ENCODE measurements at regions not wholly inside any gene's neighbourhood (a gene's known extent, or its start where the extent isn't known, plus 50 kb on each side); places are given as distances from the start of the nearest gene placed in this dataset.

DNA sequence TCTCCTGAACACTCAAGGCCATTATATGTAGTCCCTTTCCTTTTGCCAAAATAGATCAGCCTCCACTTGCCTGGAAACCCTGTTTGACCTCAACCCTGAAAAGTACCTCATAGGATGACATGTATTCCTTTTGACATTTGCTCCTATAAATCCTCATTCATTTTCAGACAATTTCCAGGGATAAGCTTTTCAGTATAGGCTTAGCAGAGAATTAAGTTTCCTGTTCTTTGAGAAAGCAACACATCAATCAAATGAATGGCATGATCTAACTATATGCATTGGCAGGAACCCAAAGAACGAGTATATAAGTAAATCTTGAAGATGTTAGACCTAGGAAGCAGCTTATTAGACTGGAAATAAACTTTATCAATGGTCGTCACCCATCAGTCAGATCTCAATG, 483.0 kb downstream of the CCDC85A start:
- no peak for TF ChIP-seq JUND (IDR thresholded peaks at IDR 0.05; ENCODE audit: low read depth)
- DNase-seq (ENCODE audit: low read depth in 1 of 2, low spot score in 1 of 2) = no peak
- in situ Hi-C loops (cut with HindIII; ENCODE audit: low pct_unique_long_range_greater_than_20kb, low sequenced_read_pairs) = no loop called here

DNA sequence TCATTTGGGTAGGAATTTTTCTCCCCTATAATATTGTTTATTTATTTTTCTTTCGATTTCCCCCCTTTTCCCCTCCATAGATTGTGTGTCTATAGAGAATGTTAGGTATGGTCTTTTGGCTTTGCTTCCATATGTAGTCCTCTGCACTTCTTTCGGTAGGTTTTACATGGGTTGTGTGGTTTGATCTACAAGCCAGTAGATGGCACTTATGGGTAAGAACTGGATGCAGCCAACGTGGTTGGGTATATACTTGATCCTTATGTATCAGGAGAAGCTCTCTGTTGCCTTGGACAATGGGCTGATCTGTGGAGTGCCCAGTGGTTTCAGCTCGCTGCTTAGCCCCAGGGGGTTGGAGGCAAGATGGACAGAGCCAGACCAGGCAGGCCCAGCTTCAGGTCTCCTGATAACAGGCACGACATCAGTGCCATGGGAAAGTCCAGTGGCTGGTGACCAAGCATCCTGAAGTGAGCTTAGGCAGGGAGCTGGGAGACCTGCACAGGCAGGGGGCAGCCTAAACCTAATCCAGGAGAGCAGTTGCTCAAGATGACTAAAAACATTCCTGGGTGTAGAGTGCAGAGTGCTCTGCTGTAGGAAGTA, 488.3 kb downstream of the CCDC85A start:
- DNase-seq (ENCODE audit: low read depth in 1 of 2, low spot score in 1 of 2) = peak in 1 of 2 experiments; percentile 7
- TF ChIP-seq JUND (IDR thresholded peaks at IDR 0.05; ENCODE audit: low read depth) = no peak
- in situ Hi-C loops (cut with HindIII; ENCODE audit: low pct_unique_long_range_greater_than_20kb, low sequenced_read_pairs) = no loop called here

DNA sequence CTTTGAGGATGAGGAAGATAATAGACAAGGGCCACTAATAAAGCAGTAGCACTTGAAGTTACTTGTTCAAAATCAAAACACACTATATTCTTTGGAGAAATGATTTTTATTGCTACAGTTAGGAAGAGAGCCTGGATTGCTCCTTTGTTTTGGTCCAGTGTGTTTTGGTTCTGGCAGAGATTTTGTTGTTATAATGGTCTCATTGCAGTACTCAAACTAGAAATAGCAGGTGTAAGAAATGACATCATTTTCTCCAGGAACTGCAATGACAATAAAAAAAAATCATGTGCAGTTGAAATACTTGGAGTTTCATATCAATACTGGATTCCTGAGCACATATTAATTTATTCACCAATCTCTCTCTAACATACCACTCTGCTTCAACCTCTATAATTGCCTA, 490.3 kb downstream of the CCDC85A start:
- in situ Hi-C loops (cut with HindIII; ENCODE audit: low pct_unique_long_range_greater_than_20kb, low sequenced_read_pairs) = no loop called here
- no peak for TF ChIP-seq JUND (IDR thresholded peaks at IDR 0.05; ENCODE audit: low read depth)
- no peak for DNase-seq (ENCODE audit: low read depth in 1 of 2, low spot score in 1 of 2)

DNA sequence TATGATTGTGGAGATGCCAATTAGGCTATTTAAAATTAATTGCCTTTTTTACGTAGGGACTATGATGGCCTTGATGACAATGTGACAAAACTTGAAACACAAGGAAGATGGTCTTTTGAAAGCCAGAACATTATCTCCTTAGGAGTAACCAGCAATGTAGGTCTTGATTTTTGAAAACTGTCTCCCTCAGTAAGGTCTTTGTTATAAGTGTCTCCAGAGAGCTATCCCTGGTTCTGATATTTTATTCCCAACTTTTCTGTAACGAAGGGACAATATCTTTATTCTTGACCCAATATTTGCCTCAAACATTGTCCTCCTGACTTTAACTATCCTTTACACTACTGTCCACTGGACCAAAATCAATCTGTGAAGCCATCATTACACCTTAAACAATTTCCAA, 493.2 kb downstream of the CCDC85A start:
- in situ Hi-C loops (cut with HindIII; ENCODE audit: low pct_unique_long_range_greater_than_20kb, low sequenced_read_pairs) = no loop called here
- no peak for DNase-seq (ENCODE audit: low read depth in 1 of 2, low spot score in 1 of 2)
- TF ChIP-seq JUND (IDR thresholded peaks at IDR 0.05; ENCODE audit: low read depth) = no peak

DNA sequence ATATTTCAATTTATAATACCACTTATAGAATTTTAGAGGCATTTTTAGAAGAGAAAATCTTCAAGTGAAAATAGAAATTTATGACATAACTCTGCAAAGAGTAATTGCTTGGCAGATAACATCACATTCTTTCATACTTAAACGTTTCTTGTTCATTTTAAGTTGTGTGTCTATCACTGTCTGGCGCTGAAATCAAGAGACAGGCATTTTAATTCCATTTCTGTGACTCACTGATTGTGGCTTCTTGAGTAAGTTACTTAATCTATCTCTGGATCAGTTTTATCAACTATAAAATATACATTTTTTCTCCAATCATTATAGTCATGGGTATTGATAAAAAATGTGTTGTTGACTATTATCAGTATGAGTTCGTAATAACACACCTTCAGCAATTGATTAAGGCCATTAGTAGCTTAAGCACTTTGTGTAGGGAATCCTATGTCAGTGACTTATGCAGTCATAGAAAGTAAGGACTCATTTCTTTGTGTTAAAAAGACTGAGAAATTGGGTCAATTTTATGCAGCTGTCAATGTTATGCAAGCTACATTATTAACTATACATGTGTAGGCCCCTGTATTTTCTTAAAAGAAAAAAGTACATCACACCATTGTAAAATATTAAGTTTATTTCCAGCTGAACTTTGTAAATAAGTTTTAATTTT, 497.3 kb downstream of the CCDC85A start:
- TF ChIP-seq JUND (IDR thresholded peaks at IDR 0.05; ENCODE audit: low read depth) = no peak
- in situ Hi-C loops (cut with HindIII; ENCODE audit: low pct_unique_long_range_greater_than_20kb, low sequenced_read_pairs) = no loop called here
- DNase-seq (ENCODE audit: low read depth in 1 of 2, low spot score in 1 of 2) = no peak

DNA sequence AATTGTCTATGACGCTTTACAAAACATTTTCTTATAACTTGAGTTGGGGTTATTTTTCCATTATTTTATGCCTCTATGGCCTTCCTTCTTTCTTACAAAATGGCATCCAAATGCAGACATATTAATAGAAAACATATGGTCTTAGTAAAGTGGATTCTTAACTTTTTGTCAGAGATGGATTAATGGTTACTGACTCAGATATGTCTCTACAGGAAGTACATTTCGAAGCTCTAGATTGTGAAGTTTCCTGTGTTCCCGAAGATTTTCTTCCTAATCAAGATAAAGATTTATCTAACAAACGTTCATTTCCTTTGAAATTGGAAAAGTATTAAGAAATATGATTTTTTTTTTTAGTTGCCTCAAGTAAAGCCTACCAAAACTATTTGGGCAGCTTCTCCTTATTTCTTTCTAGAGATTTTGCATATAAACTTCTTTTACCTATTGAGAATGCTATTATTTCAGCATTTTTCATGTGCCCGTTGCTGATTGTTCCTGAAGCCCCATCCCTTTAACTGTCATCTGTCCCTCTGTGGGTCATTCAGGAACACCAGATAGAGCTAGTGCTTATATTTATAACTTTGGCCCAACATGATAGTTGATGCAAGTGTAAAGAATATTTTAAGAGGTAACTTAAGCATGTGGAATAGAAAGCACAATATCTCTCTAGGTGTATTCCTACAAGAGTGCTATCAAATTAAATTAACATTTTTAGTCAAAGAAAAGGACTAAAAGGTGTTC, 498.0 kb downstream of the CCDC85A start:
- DNase-seq (ENCODE audit: low read depth in 1 of 2, low spot score in 1 of 2) = no peak
- in situ Hi-C loops (cut with HindIII; ENCODE audit: low pct_unique_long_range_greater_than_20kb, low sequenced_read_pairs) = no loop called here
- TF ChIP-seq JUND (IDR thresholded peaks at IDR 0.05; ENCODE audit: low read depth) = no peak

DNA sequence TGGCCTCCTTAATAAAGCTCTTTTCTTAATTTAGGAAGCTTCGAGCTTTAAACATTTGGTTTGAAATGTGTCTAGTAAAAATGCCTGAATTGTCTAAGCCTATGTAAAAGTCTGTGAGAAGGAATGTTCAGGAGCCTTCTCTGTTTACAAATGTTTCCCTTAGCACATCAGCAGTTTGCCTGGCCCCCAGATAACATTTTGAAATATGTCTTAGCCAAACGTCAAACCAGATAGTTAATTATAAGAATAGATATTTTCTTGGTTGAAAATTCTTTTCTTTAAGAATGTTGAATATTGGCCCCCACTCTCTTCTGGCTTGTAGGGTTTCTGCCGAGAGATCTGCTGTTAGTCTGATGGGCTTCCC, 498.6 kb downstream of the CCDC85A start:
- in situ Hi-C loops (cut with HindIII; ENCODE audit: low pct_unique_long_range_greater_than_20kb, low sequenced_read_pairs) = no loop called here
- TF ChIP-seq JUND (IDR thresholded peaks at IDR 0.05; ENCODE audit: low read depth) = no peak
- no peak for DNase-seq (ENCODE audit: low read depth in 1 of 2, low spot score in 1 of 2)

DNA sequence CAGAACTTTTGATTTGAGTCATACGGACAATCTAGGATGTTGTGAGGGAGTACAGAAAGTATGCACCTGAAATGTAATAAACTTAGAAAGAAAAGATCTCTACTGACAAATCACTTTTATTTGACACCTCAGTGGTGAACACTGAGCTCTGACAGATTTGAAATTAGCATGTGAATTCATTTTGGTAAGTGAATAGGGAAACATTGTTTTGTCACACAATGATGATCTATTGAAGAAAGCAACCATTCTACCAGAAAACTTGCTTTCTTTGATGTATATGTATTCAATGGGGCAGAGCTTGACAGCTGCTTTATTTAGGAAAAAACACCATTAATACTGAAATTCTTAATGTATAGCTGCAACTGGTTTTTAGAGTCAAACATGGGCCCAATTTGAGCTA, 500.5 kb downstream of the CCDC85A start:
- in situ Hi-C loops (cut with HindIII; ENCODE audit: low pct_unique_long_range_greater_than_20kb, low sequenced_read_pairs) = no loop called here
- TF ChIP-seq JUND (IDR thresholded peaks at IDR 0.05; ENCODE audit: low read depth) = no peak
- no peak for DNase-seq (ENCODE audit: low read depth in 1 of 2, low spot score in 1 of 2)

DNA sequence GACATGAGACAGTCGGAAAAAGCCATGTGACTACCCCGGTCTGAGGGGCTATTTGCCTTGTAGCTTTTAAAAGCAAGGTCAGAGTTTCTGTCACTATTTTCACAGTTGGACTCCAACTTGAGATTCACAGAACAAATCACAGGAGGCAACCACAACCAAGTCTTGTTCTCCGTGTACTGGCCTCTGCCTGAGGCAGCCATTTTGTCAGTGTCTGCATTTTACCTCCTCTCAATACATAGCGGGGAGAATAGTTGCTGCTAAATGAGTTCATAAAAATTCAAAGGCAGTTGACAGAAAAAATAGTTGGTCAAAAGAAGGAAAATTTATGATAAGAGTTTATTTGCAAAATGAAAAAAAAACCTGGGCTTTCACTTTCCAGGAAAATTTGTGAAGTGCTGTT, 501.4 kb downstream of the CCDC85A start:
- in situ Hi-C loops (cut with HindIII; ENCODE audit: low pct_unique_long_range_greater_than_20kb, low sequenced_read_pairs) = no loop called here
- DNase-seq (ENCODE audit: low read depth in 1 of 2, low spot score in 1 of 2) = no peak
- TF ChIP-seq JUND (IDR thresholded peaks at IDR 0.05; ENCODE audit: low read depth) = no peak

DNA sequence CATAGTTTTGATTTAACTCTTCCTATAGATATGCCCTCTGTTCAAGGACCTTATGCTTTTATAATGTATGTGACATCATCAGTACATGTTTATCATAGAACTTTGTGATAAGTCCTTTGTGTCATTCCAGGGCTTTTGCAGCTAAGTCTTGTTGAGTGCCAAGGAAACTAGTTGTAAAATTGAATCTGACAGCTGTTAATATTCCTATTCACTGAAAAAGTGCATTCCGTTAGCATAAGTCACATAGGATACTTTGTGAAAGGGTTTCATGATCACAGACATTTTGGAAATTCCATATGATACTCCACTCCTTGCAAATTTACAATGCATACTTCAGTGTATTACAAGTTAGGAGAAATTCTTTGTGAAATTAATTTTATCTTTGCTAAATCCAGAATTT, 503.4 kb downstream of the CCDC85A start:
- TF ChIP-seq JUND (IDR thresholded peaks at IDR 0.05; ENCODE audit: low read depth) = no peak
- in situ Hi-C loops (cut with HindIII; ENCODE audit: low pct_unique_long_range_greater_than_20kb, low sequenced_read_pairs) = no loop called here
- no peak for DNase-seq (ENCODE audit: low read depth in 1 of 2, low spot score in 1 of 2)

DNA sequence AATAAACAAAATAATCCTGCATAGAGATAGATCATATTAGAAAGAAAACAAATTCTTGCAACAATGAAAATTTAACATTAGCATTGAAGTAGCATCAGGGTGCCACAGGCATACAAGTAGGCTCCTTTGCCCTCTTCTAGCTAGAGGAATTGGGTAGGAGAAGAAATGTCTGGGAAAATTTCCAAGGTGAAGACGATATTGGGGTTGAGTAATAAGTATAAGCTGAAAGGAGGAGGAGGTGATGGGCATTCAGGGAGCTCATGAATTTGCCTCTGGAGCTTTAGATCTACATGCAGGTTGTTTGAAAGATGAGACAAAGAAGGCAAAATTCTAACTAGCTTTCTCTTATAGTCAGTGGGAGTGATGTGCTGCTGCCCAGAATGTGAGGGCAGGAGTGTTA, 504.9 kb downstream of the CCDC85A start:
- no peak for TF ChIP-seq JUND (IDR thresholded peaks at IDR 0.05; ENCODE audit: low read depth)
- in situ Hi-C loops (cut with HindIII; ENCODE audit: low pct_unique_long_range_greater_than_20kb, low sequenced_read_pairs) = no loop called here
- no peak for DNase-seq (ENCODE audit: low read depth in 1 of 2, low spot score in 1 of 2)

DNA sequence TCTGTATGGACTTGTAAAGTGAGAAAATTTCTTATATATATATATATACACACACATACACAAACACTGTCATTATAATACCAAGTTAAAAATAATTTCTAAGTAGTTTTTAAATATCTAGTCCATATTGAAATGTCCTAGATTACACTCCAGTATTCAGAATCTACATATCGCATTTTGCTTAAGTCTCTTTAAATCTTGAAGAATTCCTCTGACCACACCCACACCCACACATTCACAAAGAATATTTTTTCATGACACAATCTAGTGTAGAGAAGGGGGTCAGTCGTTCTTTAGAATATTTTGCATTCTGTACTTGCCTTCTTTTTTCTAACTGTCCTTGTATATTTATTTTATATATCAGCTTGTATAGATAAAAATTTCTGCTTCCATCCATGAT, 509.7 kb downstream of the CCDC85A start:
- no peak for DNase-seq (ENCODE audit: low read depth in 1 of 2, low spot score in 1 of 2)
- no peak for TF ChIP-seq JUND (IDR thresholded peaks at IDR 0.05; ENCODE audit: low read depth)
- in situ Hi-C loops (cut with HindIII; ENCODE audit: low pct_unique_long_range_greater_than_20kb, low sequenced_read_pairs) = no loop called here

DNA sequence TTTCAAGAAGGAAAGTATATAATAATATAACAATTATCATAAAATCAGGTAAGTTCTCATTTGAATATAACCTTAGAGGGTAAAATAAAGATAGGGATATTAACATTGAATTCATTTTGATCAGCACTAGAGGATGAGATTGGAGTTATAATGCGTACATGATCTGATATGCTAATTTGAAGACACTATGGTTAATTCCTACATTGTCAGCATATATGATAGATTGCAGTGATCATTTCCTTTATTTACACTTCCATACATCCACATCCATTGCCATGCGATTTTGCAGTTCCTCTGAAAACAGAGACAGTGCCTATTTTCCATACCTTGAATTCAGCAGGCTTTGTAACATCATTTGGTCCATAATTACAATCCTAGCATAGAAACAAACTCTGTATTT, 519.2 kb downstream of the CCDC85A start:
- DNase-seq (ENCODE audit: low read depth in 1 of 2, low spot score in 1 of 2) = no peak
- in situ Hi-C loops (cut with HindIII; ENCODE audit: low pct_unique_long_range_greater_than_20kb, low sequenced_read_pairs) = no loop called here
- no peak for TF ChIP-seq JUND (IDR thresholded peaks at IDR 0.05; ENCODE audit: low read depth)

Data from T47D (cell line).